B cell (primary cell): ENCODE measurements at regions not wholly inside any gene's neighbourhood (a gene's known extent, or its start where the extent isn't known, plus 50 kb on each side); places are given as distances from the start of the nearest gene placed in this dataset.
A peak's percentile ranks its signal among the peaks of the same experiment; 100 is the strongest.

Experiments used
- ATAC-seq: fragments of 200-7000 bp; cut with Tn5 transposase; one replicate; pipeline ENCODE4 v1.10.0; 2021; ENCODE audit warnings: low read depth, mild to moderate bottlenecking, moderate number of reproducible peaks, moderate library complexity
- CTCF ChIA-PET: fragments of 350-600 bp; sonication (Branson Sonifier 250); formaldehyde crosslinking; loops from one replicate; lab custom pipeline; 2021; ENCODE audit warnings: antibody characterized with exemption, inconsistent platforms; lab: Charles Lee
- POLR2A ChIA-PET: fragments of 350-600 bp; sonication (Branson Sonifier 250); formaldehyde crosslinking; loops from one replicate; lab custom pipeline; 2021; ENCODE audit warnings: antibody characterized with exemption; lab: Charles Lee
- DNase-seq: peaks from one replicate; pipeline ENCODE4 v3.0.0; 2013
- H2AFZ ChIP-seq: 2 replicates; pipeline ENCODE4 v1.6.1; 2012; ENCODE audit warnings: mild to moderate bottlenecking, low read depth, low read length; ENCODE audit not compliant: insufficient read depth, poor library complexity, severe bottlenecking
- H3K27ac ChIP-seq, 2 donors: 1 replicate in 1 of 2; 2 replicates in 1 of 2; pipeline ENCODE4 v1.5.1; 2012 to 2013; ENCODE audit warnings: low read length in 2 of 2, mild to moderate bottlenecking in 2 of 2, moderate library complexity in 1 of 2
- H3K27me3 ChIP-seq, 4 experiments: fragments of 200-600 bp in 1 of 4; sonication (generic) in 1 of 4; replicated peaks in 1 of 4; 1 replicate in 2 of 4; 2 replicates in 2 of 4; pipeline versions ENCODE4 v1.6.1 to v1.7.0; 2013 to 2016; ENCODE audit warnings: low read length in 3 of 4, mild to moderate bottlenecking in 2 of 4, mixed read lengths in 1 of 4, moderate library complexity in 1 of 4; ENCODE audit not compliant: insufficient read depth in 4 of 4, control insufficient read depth in 3 of 4; ENCODE audit errors: control extremely low read depth in 1 of 4
- H3K36me3 ChIP-seq, 2 experiments: replicated peaks in 1 of 2; 1 replicate in 1 of 2; 2 replicates in 1 of 2; pipeline versions ENCODE4 v1.6.1 to v1.7.1; 2013; ENCODE audit warnings: low read length in 1 of 2; ENCODE audit not compliant: insufficient read depth in 2 of 2, control insufficient read depth in 1 of 2; ENCODE audit errors: control extremely low read depth in 1 of 2, extremely low read depth in 1 of 2
- H3K4me1 ChIP-seq, 2 donors: fragments of 200-600 bp in 1 of 2; sonication (generic) in 1 of 2; 1 replicate in 1 of 2; 2 replicates in 1 of 2; pipeline versions ENCODE4 v1.5.1 to v1.6.1; 2013 to 2017; ENCODE audit warnings: low read length in 2 of 2; ENCODE audit not compliant: control insufficient read depth in 2 of 2, insufficient read depth in 2 of 2
- H3K4me2 ChIP-seq: replicated peaks from 2 replicates; pipeline ENCODE3; 2012; ENCODE audit warnings: mild to moderate bottlenecking, low read depth, low read length; ENCODE audit not compliant: poor library complexity, severe bottlenecking
- H3K4me3 ChIP-seq, 5 experiments: fragments of 200-600 bp in 1 of 5; sonication (generic) in 1 of 5; 1 replicate in 3 of 5; 2 replicates in 2 of 5; pipeline versions ENCODE4 v1.5.1 to v1.7.0; 2011 to 2016; ENCODE audit warnings: low read length in 4 of 5, mild to moderate bottlenecking in 4 of 5, low read depth in 2 of 5, control low read depth in 1 of 5, moderate library complexity in 1 of 5; ENCODE audit not compliant: insufficient read depth in 1 of 5; ENCODE audit errors: control extremely low read depth in 1 of 5, extremely low read depth in 1 of 5
- H3K79me2 ChIP-seq: fragments of 200-600 bp; sonication (generic); one replicate; pipeline ENCODE4 v1.6.0; 2016; ENCODE audit warnings: low read length; ENCODE audit not compliant: control insufficient read depth, insufficient read depth
- H3K9ac ChIP-seq: fragments of 200-600 bp; sonication (generic); 2 replicates; pipeline ENCODE4 v1.6.1; 2017; ENCODE audit warnings: mild to moderate bottlenecking, low read length, moderate library complexity
- H3K9me3 ChIP-seq, 3 donors: one replicate each; pipeline versions ENCODE4 v1.6.1 to v1.7.1; 2013; ENCODE audit warnings: low read length in 2 of 3; ENCODE audit not compliant: control insufficient read depth in 2 of 3, insufficient read depth in 1 of 3; ENCODE audit errors: control extremely low read depth in 1 of 3
- H4K20me1 ChIP-seq: 2 replicates; pipeline ENCODE4 v1.6.0; 2012; ENCODE audit warnings: mild to moderate bottlenecking, low read length; ENCODE audit not compliant: insufficient read depth, control insufficient read depth, poor library complexity, severe bottlenecking
- H3K27ac Mint-ChIP-seq: one replicate; pipeline ENCODE4 v1.8.0; 2021; ENCODE audit warnings: mixed read lengths
- H3K27me3 Mint-ChIP-seq: one replicate; pipeline ENCODE4 v1.8.0; 2021; ENCODE audit warnings: mixed read lengths
- H3K4me1 Mint-ChIP-seq: one replicate; pipeline ENCODE4 v1.8.0; 2021; ENCODE audit warnings: mixed read lengths
- H3K4me3 Mint-ChIP-seq: one replicate; pipeline ENCODE4 v1.8.0; 2021; ENCODE audit warnings: mixed read lengths
- H3K9me3 Mint-ChIP-seq: one replicate; pipeline ENCODE4 v1.8.0; 2022; ENCODE audit warnings: mixed read lengths; ENCODE audit not compliant: insufficient read depth
- CTCF ChIP-seq: fragments of 200-600 bp; IDR thresholded peaks from one replicate; pipeline ENCODE4 v1.8.0; 2022; ENCODE audit warnings: antibody characterized with exemption, mild to moderate bottlenecking
- EZH2 ChIP-seq: IDR thresholded peaks from 2 replicates; pipeline ENCODE4 v1.6.1; 2012; ENCODE audit warnings: borderline replicate concordance, low read depth, mild to moderate bottlenecking, moderate library complexity, low read length; ENCODE audit not compliant: insufficient read depth, poor library complexity, severe bottlenecking
- WGBS: methylation state at CpG from one replicate; pipeline ENCODE4 v1.1.5; 2013; ENCODE audit warnings: missing lambda C conversion rate; ENCODE audit not compliant: insufficient coverage; 5-methylcytosine and 5-hydroxymethylcytosine counted together
- intact Hi-C: fragments of 100-400 bp; cut with micrococcal nuclease; formaldehyde crosslinking; loops from one replicate; pipeline ENCODE4 v1.10.0; 2022

- ATAC-seq (no peak), DNase-seq (no peak)
- Mint-ChIP-seq H3K4me3 (no peak overlapping the region), H3K9me3 (peaks cover 1% of the 10 kb centered on the region), H3K27me3 (peaks cover 5% of the 10 kb centered on the region), H3K27ac (no peak overlapping the region), H3K4me1 (peaks cover 12% of the 10 kb centered on the region)
- no peak overlapping the region for H3K4me3 ChIP-seq
- no peak overlapping the region for H3K27ac ChIP-seq
- POLR2A ChIA-PET, result no interaction called here
- H3K36me3 ChIP-seq, result no peaks in the 10 kb centered on the region
- H3K4me1 ChIP-seq, result peaks cover 7 to 16% of the 10 kb centered on the region in 2 donors
- H2AFZ ChIP-seq, result no peak overlapping the region
- H3K9me3 ChIP-seq, result peaks cover 0 to 8% (median 6%) of the 10 kb centered on the region in 3 donors
- H3K9ac ChIP-seq, result no peak overlapping the region
- CTCF ChIA-PET, result no interaction called here
- H4K20me1 ChIP-seq, result no peaks in the 10 kb centered on the region
- H3K79me2 ChIP-seq, result no peaks in the 10 kb centered on the region
- intact Hi-C loops, result no loop called here
- no peak for TF ChIP-seq CTCF
- TF ChIP-seq EZH2, result no peak
- H3K4me2 ChIP-seq, result no peak overlapping the region
- H3K27me3 ChIP-seq, result peaks cover 0 to 7% (median 0%) of the 10 kb centered on the region in 4 experiments
- WGBS, result 89% methylated on average over 3 of the region's 8 CpGs
Measured at GRCh38 chrX:52277666-52278065, 91.2 kb upstream of the XAGE2 start.

GRCh38 chrX:52280812-52281211, 88.0 kb upstream of the XAGE2 start:
- no peaks in the 10 kb centered on the region for H3K79me2 ChIP-seq
- no peaks in the 10 kb centered on the region for H4K20me1 ChIP-seq
- no peaks in the 10 kb centered on the region for H3K36me3 ChIP-seq
- ATAC-seq, result peak; percentile 45
- H2AFZ ChIP-seq, result no peak overlapping the region
- CTCF ChIA-PET, result no interaction called here
- H3K4me2 ChIP-seq, result no peak overlapping the region
- intact Hi-C loops, result no loop called here
- H3K27me3 ChIP-seq, result peaks cover 0 to 3% (median 0%) of the 10 kb centered on the region in 4 experiments
- WGBS, result 20% methylated on average over 1 of the region's 2 CpGs
- no peak overlapping the region for H3K4me3 ChIP-seq
- no peak overlapping the region for H3K9ac ChIP-seq
- Mint-ChIP-seq H3K4me1 (peaks cover 12% of the 10 kb centered on the region), H3K27ac (peak overlapping the region; percentile 93), H3K27me3 (no peaks in the 10 kb centered on the region), H3K9me3 (peaks cover 1% of the 10 kb centered on the region), H3K4me3 (peak overlapping the region; percentile 21)
- peak overlapping the region; percentile 66 to 70 for H3K27ac ChIP-seq
- peaks cover 0 to 8% (median 6%) of the 10 kb centered on the region in 3 donors for H3K9me3 ChIP-seq
- peaks cover 7 to 16% of the 10 kb centered on the region in 2 donors for H3K4me1 ChIP-seq
- peak; percentile 45 for DNase-seq
- TF ChIP-seq EZH2 (no peak), CTCF (no peak)
- POLR2A ChIA-PET, result no interaction called here
